ENCODE measurements at regions not wholly inside any gene's neighbourhood (a gene's known extent, or its start where the extent isn't known, plus 50 kb on each side); places are given as distances from the start of the nearest gene placed in this dataset.

DNA sequence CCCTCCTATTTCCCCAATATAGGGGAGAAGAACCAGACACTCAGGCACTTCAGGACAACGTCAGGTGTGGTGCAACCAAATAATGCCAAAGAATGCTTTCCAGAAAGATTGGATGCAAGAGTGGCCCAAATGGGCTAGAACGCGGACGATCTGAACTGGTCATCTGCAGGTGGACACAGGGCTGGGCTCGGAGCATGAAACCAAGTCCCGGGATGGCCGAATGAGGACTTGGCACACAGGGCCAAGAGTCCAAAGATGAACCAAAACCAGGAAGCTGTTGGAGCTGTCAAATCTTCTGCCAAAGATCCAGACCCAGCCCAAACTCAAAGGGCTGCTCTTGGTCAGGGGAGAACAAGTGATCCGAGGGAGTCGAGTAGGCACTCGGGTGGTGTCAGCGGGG lies 143.9 kb upstream of the ARID1B start:
- TF ChIP-seq, protein P1, sequence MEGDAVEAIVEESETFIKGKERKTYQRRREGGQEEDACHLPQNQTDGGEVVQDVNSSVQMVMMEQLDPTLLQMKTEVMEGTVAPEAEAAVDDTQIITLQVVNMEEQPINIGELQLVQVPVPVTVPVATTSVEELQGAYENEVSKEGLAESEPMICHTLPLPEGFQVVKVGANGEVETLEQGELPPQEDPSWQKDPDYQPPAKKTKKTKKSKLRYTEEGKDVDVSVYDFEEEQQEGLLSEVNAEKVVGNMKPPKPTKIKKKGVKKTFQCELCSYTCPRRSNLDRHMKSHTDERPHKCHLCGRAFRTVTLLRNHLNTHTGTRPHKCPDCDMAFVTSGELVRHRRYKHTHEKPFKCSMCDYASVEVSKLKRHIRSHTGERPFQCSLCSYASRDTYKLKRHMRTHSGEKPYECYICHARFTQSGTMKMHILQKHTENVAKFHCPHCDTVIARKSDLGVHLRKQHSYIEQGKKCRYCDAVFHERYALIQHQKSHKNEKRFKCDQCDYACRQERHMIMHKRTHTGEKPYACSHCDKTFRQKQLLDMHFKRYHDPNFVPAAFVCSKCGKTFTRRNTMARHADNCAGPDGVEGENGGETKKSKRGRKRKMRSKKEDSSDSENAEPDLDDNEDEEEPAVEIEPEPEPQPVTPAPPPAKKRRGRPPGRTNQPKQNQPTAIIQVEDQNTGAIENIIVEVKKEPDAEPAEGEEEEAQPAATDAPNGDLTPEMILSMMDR (IDR thresholded peaks at IDR 0.05), result no peak
- TF ChIP-seq EP300 (IDR thresholded peaks at IDR 0.05), result no peak

All from stomach (tissue), 4 donors.